ENCODE measurements at regions not wholly inside any gene's neighbourhood (a gene's known extent, or its start where the extent isn't known, plus 50 kb on each side); places are given as distances from the start of the nearest gene placed in this dataset.
"Not testable (repeated sequence)": the region's sequence is repeated elsewhere in the genome, so short reads cannot be mapped to it uniquely, and the experiment has no call there.

DNA sequence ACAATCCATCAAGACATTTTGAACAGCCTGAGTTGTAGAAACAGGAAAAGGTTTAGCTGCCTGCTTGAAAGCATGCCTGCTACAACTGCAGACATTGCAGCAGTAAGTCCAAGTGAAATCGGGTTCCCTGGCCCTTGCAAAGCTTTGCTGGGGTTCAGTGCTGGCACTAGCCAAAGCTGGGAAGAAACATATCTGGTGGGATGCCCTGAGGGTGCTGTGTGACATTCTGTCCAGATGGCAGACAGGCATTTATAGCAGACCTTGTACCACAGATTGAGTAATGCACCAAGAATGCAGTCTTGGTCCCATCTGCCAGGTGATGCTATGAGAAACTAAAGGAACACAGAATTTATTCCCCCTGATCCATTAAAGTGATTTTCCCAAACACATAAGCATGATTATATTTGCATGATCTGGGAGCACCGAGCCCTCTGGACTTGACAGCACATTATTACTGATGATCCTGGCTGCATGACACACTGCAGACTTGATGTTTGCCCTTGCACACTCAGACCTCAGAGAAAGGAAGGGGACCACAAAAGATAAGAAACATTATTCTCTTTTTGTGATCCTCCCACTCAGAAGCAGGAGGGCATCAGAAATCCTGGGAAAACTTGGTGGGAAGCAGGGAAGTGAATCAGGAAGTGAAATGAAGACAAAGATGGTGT is 223.7 kb upstream of the FAM78B start:
- no peak overlapping the region for H3K4me3 ChIP-seq (ENCODE audit: low read depth, low read length)
- TF ChIP-seq, protein P1, sequence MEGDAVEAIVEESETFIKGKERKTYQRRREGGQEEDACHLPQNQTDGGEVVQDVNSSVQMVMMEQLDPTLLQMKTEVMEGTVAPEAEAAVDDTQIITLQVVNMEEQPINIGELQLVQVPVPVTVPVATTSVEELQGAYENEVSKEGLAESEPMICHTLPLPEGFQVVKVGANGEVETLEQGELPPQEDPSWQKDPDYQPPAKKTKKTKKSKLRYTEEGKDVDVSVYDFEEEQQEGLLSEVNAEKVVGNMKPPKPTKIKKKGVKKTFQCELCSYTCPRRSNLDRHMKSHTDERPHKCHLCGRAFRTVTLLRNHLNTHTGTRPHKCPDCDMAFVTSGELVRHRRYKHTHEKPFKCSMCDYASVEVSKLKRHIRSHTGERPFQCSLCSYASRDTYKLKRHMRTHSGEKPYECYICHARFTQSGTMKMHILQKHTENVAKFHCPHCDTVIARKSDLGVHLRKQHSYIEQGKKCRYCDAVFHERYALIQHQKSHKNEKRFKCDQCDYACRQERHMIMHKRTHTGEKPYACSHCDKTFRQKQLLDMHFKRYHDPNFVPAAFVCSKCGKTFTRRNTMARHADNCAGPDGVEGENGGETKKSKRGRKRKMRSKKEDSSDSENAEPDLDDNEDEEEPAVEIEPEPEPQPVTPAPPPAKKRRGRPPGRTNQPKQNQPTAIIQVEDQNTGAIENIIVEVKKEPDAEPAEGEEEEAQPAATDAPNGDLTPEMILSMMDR (IDR thresholded peaks at IDR 0.05; ENCODE audit: low read depth, low read length, missing control alignments): no peak
- in situ Hi-C loops (cut with HindIII; ENCODE audit: low sequenced_read_pairs): no loop called here
- no peak for DNase-seq (ENCODE audit: low read depth)

DNA sequence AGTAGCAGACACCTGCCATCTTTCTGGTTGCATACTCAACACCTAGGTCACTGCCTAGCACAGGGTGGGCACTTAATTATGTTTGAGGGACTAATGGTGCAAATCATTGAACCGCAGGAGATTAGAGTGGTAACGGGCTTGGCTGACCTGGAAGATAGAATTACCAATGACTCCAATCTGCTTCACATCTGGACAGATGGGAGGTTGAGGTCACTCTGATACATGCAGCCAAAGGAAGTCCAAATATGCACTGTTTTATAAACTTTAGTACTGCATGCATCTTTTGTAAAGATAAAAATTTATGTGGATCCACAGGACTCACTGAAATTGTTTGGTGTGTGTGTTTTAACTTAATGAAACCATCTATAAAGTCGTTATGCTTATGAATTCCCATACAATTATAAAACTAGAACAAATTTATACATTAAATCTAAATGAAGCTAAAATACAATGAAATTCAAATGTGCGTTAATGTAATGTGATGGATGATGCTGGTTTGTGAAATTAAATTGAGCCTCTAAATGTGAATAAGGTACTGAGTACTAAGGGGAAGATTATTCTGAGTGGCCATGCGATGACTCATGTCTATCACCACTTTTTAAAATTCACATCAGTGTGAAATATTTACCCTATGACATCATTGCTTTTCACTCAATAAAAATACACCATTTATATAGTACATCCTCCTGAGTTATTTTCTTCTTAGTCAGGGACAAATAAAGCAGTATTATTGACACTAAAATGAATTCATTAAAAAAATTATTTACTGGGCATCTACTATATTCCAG is 224.7 kb upstream of the FAM78B start:
- no peak for DNase-seq (ENCODE audit: low read depth)
- TF ChIP-seq, protein P1 (IDR thresholded peaks at IDR 0.05; ENCODE audit: low read depth, low read length, missing control alignments): no peak
- in situ Hi-C loops (cut with HindIII; ENCODE audit: low sequenced_read_pairs): no loop called here
- H3K4me3 ChIP-seq (ENCODE audit: low read depth, low read length): no peak overlapping the region

DNA sequence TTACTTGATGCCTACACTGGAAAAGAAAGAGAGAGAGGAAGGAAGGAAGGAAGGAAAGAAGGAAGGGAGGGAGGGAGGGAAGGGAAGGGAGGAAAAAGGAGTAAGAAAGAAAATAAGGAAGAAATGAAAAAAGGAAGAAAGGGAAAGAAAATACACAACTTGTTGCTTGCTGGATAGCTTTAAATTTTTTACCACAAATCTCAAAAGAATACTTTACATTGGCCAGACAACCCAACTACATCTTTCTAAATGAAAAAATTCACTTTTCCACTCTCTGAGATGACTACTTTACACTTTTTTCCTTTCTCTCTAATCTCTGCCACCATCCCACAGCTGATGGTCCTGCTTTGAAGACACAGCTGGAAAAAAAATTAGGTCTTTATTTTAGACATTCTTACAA is 228.9 kb upstream of the FAM78B start:
- H3K4me3 ChIP-seq (ENCODE audit: low read depth, low read length): no peak overlapping the region
- in situ Hi-C loops (cut with HindIII; ENCODE audit: low sequenced_read_pairs): no loop called here
- DNase-seq (ENCODE audit: low read depth): no peak
- TF ChIP-seq, protein P1 (IDR thresholded peaks at IDR 0.05; ENCODE audit: low read depth, low read length, missing control alignments): no peak

DNA sequence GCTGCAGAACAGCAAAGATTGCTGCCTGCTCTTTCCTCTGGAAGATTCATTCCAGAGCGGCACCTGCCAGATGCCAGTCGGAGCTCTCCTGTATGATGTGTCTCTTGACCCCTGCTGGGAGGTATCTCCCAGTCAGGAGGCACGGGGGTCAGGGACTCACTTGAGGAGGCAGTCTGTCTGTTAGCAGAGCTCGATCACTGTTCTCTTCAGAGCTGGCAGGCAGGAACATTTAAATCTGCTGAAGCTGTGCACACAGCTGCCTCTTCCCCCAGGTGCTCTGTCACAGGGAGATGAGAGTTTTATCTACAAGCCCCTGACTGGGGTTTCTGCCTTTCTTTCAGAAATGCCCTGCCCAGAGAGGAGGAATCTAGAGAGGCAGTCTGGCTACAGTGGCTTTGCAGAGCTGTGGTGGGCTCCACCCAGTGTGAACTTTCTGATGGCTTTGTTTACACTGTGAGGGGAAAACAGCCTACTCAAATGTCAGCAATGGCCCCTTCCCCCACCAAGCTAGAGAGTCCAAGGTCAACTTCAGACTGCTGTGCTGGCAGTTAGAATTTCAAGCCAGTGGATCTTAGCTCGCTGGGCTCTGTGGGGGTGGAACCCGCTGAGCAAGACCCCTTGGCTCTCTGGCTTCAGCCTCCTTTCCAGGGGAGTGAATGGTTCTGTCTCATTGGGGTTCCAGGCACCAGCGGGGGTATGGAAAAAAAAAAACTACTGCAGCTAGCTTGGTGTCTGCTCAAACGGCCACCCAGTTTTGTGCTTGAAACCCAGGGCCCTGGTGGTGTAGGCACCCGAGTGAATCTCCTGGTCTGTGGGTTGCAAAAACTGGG is 242.7 kb upstream of the FAM78B start:
- DNase-seq (ENCODE audit: low read depth); H3K4me3 ChIP-seq (ENCODE audit: low read depth, low read length); in situ Hi-C loops (cut with HindIII; ENCODE audit: low sequenced_read_pairs): not testable (repeated sequence)

DNA sequence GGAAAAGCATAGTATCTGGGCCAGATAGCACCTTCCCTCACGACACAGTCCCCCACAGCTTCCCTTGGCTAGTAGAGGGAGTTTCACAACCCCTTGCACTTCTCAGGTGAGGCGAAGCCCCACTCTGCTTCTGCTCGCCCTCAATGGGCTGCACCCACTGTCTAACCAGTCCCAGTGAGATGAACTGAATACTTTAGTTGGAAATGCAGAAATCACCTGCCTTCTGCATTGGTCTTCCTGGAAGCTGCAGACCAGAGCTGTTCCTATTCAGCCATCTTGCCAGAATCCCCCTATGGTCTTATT is 243.2 kb upstream of the FAM78B start:
- no peak for DNase-seq (ENCODE audit: low read depth)
- TF ChIP-seq, protein P1 (IDR thresholded peaks at IDR 0.05; ENCODE audit: low read depth, low read length, missing control alignments): no peak
- in situ Hi-C loops (cut with HindIII; ENCODE audit: low sequenced_read_pairs): no loop called here
- H3K4me3 ChIP-seq (ENCODE audit: low read depth, low read length): no peak overlapping the region

DNA sequence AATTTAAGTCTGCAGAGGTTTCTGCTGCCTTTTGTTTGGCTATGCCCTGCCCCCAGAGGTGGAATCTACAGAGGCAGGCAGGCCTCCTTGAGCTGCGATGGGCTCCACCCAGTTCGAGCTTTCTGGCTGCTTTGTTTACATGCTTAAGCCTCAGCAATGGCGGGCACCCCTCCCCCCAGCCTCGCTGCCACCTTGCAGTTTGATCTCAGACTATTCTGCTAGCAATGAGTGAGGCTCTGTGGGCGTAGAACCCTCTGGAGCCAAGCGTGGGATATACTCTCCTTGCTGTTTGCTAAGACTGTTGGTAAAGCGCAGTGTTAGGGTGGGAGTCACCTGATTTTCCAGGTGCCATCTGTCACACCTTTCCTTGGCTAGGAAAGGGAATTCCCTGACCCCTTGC is 250.0 kb upstream of the FAM78B start:
- DNase-seq (ENCODE audit: low read depth); H3K4me3 ChIP-seq (ENCODE audit: low read depth, low read length); in situ Hi-C loops (cut with HindIII; ENCODE audit: low sequenced_read_pairs): not testable (repeated sequence)

DNA sequence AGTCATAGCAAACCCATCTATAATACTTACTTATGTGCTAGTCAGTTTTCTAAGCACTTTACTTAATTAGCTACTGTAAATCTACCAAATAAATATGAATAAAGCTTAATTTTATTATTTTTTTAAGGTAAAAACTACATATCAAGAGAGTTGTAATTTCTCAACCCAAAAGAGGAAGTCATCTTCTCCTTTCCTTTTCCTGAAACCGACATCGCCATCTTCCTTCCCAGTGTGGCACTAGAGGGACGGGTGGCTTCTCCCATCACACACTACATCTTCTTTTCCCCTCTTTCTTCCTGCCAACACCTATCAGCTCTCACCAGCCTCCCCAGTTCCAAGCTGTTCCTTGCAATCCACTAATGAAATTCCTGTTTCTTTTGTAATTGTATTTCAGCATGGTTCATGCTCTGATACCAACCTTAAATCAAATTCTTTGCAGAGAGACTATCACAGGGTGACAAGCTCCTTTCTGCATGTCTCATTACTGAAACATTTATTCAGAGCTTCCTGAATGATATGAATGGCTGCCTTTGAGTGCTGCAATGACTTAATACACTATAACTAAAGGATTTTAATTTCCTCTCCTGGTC is 251.6 kb upstream of the FAM78B start:
- in situ Hi-C loops (cut with HindIII; ENCODE audit: low sequenced_read_pairs): no loop called here
- TF ChIP-seq, protein P1 (IDR thresholded peaks at IDR 0.05; ENCODE audit: low read depth, low read length, missing control alignments): no peak
- no peak for DNase-seq (ENCODE audit: low read depth)
- no peak overlapping the region for H3K4me3 ChIP-seq (ENCODE audit: low read depth, low read length)

DNA sequence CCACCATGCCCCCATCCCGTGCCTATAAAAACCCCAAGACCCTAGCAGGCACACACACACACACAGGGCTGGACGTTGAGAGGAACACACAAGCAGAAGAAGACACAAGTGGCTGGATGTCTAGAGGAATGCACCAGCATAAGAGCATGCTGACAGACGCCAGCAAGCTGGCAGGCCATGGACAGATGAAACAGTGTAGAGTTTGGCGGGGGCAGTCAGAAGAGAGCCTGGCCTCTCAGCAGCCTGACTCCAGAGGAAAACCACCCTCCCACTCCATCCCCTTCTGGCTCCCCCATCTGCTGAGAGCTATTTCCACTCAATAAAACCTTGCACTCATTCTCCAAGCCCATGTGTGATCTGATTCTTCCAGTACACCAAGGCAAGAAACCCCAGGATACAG is 255.8 kb upstream of the FAM78B start:
- H3K4me3 ChIP-seq (ENCODE audit: low read depth, low read length); DNase-seq (ENCODE audit: low read depth); in situ Hi-C loops (cut with HindIII; ENCODE audit: low sequenced_read_pairs): not testable (repeated sequence)
